ENCODE measurements at regions not wholly inside any gene's neighbourhood (a gene's known extent, or its start where the extent isn't known, plus 50 kb on each side); places are given as distances from the start of the nearest gene placed in this dataset.

DNA sequence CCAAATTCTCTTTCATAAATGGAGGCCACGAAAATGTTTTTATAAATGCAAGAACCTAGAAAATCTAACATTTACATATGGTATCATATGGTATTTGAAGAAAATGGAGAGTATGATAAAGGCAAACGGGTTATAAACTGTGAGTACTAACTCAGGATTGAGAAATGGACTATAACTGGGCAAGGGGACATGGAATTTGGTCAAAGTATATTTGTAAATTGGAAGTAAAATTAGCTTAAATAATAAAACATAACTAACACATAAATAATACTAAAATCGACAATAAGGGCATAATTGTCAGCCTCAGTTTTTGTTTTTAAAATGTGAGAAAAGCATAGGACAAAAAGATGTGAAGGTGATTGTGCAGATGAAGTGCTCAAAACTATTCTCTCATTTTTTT lies 1516.3 kb upstream of the MIR17HG start:
- no peak for TF ChIP-seq EP300 (IDR thresholded peaks at IDR 0.05)
- TF ChIP-seq, protein P1, sequence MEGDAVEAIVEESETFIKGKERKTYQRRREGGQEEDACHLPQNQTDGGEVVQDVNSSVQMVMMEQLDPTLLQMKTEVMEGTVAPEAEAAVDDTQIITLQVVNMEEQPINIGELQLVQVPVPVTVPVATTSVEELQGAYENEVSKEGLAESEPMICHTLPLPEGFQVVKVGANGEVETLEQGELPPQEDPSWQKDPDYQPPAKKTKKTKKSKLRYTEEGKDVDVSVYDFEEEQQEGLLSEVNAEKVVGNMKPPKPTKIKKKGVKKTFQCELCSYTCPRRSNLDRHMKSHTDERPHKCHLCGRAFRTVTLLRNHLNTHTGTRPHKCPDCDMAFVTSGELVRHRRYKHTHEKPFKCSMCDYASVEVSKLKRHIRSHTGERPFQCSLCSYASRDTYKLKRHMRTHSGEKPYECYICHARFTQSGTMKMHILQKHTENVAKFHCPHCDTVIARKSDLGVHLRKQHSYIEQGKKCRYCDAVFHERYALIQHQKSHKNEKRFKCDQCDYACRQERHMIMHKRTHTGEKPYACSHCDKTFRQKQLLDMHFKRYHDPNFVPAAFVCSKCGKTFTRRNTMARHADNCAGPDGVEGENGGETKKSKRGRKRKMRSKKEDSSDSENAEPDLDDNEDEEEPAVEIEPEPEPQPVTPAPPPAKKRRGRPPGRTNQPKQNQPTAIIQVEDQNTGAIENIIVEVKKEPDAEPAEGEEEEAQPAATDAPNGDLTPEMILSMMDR (IDR thresholded peaks at IDR 0.05): no peak
- no peak for TF ChIP-seq POLR2AphosphoS5 (IDR thresholded peaks at IDR 0.05)

All from sigmoid colon (tissue), 4 donors.